ENCODE measurements at regions not wholly inside any gene's neighbourhood (a gene's known extent, or its start where the extent isn't known, plus 50 kb on each side); places are given as distances from the start of the nearest gene placed in this dataset.
A peak's percentile ranks its signal among the peaks of the same experiment; 100 is the strongest.

DNA sequence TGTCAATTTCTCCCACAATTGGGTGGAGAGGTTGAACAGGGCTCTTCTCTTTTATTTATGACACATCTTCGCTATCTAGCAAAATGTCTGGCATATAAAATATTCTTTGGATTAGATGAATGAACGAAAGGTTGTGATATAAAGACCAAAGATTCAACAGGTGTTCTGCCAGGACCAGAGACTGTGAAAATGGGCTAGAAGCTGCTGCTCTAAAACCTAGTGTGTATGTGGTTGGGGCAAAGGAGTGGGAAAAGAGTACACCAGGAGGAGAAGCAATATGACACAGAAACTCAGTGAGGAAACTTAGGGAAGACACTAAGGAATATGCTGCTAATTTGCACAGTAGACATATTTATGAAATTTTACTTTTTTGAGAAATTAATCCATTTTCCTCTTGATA, 102.0 kb upstream of the CCDC80 start:
- TF ChIP-seq, protein P1, sequence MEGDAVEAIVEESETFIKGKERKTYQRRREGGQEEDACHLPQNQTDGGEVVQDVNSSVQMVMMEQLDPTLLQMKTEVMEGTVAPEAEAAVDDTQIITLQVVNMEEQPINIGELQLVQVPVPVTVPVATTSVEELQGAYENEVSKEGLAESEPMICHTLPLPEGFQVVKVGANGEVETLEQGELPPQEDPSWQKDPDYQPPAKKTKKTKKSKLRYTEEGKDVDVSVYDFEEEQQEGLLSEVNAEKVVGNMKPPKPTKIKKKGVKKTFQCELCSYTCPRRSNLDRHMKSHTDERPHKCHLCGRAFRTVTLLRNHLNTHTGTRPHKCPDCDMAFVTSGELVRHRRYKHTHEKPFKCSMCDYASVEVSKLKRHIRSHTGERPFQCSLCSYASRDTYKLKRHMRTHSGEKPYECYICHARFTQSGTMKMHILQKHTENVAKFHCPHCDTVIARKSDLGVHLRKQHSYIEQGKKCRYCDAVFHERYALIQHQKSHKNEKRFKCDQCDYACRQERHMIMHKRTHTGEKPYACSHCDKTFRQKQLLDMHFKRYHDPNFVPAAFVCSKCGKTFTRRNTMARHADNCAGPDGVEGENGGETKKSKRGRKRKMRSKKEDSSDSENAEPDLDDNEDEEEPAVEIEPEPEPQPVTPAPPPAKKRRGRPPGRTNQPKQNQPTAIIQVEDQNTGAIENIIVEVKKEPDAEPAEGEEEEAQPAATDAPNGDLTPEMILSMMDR (IDR thresholded peaks at IDR 0.05), result no peak
- no peak for ATAC-seq
- H3K4me1 ChIP-seq, result peaks cover 0 to 13% of the 10 kb centered on the region in 2 donors
- no peak overlapping the region for H3K27ac ChIP-seq
- intact Hi-C loops (cut with DNase I), result no loop called here
- no peaks in the 10 kb centered on the region for H3K9me3 ChIP-seq
- H3K36me3 ChIP-seq, result no peaks in the 10 kb centered on the region
- H3K4me3 ChIP-seq, result no peak overlapping the region
- no peaks in the 10 kb centered on the region for H3K27me3 ChIP-seq
- DNase-seq, result no peak

DNA sequence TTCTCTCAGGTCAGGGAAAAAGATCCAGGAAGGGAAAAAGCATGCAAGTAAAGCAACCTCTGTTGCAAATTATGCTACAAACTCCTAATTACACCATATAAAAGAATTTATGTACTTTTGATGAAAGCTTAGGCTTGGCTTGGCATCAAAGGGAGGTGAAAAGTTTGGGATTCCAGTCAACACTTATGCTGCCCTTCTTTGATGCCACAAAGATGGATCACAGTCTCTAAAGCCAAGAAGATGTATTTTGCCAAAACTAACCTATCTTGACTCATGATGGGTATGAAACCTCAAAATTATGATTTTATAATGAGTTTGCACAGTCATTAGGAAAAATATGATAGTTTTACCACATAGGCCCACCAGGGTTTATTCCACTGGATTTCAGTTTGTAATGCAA, 101.0 kb upstream of the CCDC80 start:
- intact Hi-C loops (cut with DNase I), result no loop called here
- H3K36me3 ChIP-seq, result no peaks in the 10 kb centered on the region
- TF ChIP-seq, protein P1 (IDR thresholded peaks at IDR 0.05), result no peak
- ATAC-seq, result no peak
- peaks cover 0 to 13% of the 10 kb centered on the region in 2 donors for H3K4me1 ChIP-seq
- H3K27ac ChIP-seq, result no peak overlapping the region
- no peak for DNase-seq
- no peak overlapping the region for H3K4me3 ChIP-seq
- no peaks in the 10 kb centered on the region for H3K27me3 ChIP-seq
- no peaks in the 10 kb centered on the region for H3K9me3 ChIP-seq

DNA sequence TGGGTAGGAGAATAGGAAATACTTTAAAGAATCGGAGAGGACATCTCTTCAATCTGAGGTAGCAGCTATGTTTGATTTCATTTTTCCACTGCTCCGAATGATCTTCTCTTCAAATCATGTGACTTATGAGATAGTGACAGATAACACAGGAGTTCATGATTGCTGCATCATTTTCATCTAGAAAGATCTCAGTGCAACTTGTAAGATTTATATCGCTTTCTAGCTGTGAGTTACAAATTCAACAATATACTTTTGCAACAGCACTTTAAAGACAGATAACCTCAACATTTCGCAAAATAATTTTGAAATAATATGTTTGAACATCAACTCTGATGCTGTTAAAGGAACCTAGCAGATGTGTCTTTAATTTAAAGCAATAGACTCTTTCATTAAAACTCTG, 99.9 kb upstream of the CCDC80 start:
- DNase-seq, result no peak
- Histone ChIP-seq H3K36me3 (no peaks in the 10 kb centered on the region), H3K4me1 (peaks cover 0 to 13% of the 10 kb centered on the region in 2 donors), H3K27me3 (no peaks in the 10 kb centered on the region), H3K4me3 (no peak overlapping the region), H3K27ac (no peak overlapping the region), H3K9me3 (no peaks in the 10 kb centered on the region)
- TF ChIP-seq, protein P1 (IDR thresholded peaks at IDR 0.05), result no peak
- intact Hi-C loops (cut with DNase I), result no loop called here
- ATAC-seq, result no peak

DNA sequence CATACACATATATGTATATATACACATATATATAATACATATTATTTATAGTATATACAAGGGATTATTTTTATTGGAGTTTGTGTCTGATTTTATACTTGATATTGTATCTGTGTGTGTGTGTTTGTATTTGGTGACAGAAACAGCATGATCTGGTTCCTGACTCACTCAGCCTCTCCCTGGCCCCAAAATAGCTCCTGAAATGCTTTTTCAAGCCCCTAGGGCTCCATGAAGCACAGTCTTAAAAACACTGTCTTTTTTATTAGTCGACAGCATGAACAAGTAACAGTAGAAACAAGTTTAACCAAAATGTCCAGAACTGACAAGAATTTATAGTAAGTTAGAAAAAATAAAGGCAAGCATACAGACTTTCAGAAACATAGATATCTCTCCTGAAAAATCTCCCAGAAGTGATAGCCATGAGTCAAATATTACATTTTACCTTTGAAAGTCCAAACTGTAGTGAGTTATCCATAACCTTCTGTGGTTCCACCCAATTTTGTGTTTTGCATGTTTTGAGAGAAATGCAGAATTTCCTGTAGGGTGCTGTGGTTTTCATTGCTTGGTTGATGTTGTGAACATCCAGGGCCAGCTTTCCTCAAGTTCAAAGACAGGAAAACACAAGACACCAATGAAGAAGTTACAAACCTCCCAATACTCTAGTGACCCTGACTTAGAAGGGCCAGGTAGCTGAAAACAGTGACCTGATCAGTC, 98.5 kb upstream of the CCDC80 start:
- intact Hi-C loops (cut with DNase I), result loop anchor here in 1 of 2 donors (10.0 kb wide), 1 partner anchor 85 kb away; no protein-coding TSS in a partner anchor
- H3K27me3 ChIP-seq, result no peaks in the 10 kb centered on the region

DNA sequence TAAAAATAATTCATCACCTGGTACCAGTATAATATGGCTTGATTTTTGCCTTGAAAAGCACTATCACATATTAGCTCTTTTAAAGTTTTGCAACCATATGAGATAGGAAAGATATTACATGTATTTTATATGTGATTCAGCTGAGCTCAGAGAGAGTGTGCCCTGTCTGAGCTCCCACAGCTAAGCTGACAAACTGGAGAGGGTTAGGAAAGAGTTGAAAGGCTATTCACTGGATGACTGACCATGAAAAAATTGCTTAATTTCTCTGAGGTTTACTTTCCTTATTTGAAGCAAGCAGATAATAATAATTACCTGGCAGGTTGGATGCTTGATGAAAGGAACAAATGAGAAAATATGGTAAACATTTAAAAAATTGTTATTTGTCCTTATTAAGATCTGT, 97.4 kb upstream of the CCDC80 start:
- Histone ChIP-seq H3K36me3 (no peaks in the 10 kb centered on the region), H3K27ac (no peak overlapping the region), H3K4me3 (no peak overlapping the region), H3K4me1 (peaks cover 0 to 16% of the 10 kb centered on the region in 2 donors), H3K9me3 (no peaks in the 10 kb centered on the region), H3K27me3 (no peaks in the 10 kb centered on the region)
- TF ChIP-seq, protein P1 (IDR thresholded peaks at IDR 0.05), result no peak
- intact Hi-C loops (cut with DNase I), result loop anchor here in 1 of 2 donors (10.0 kb wide), 1 partner anchor 86 kb away; no protein-coding TSS in a partner anchor
- ATAC-seq (peak; percentile 33), DNase-seq (no peak)

More for the DNA sequence above, 98.5 kb upstream of the CCDC80 start:
- ATAC-seq (no peak), DNase-seq (no peak)
- TF ChIP-seq, protein P1 (IDR thresholded peaks at IDR 0.05), result no peak
- Histone ChIP-seq H3K4me1 (peaks cover 0 to 16% of the 10 kb centered on the region in 2 donors), H3K36me3 (no peaks in the 10 kb centered on the region), H3K27ac (no peak overlapping the region), H3K9me3 (no peaks in the 10 kb centered on the region), H3K4me3 (no peak overlapping the region)

Data from left lung (tissue), 4 donors.